GM18502 (cell line): ENCODE measurements at regions not wholly inside any gene's neighbourhood (a gene's known extent, or its start where the extent isn't known, plus 50 kb on each side); places are given as distances from the start of the nearest gene placed in this dataset.

Experiments
- ATAC-seq: cut with Tn5 transposase; IDR thresholded peaks from one replicate; pipeline ENCODE4 v1.9.1; 2021; ENCODE audit warnings: mild to moderate bottlenecking; ENCODE audit not compliant: unreplicated experiment, poor library complexity

- no peak for ATAC-seq
Measured at GRCh38 chr7:88449410-88449809, 142.7 kb upstream of the STEAP4 start.

GRCh38 chr7:88442413-88442812 lies 135.7 kb upstream of the STEAP4 start:
- no peak for ATAC-seq

GRCh38 chr7:88437132-88437531 lies 130.4 kb upstream of the STEAP4 start:
- ATAC-seq = peak; percentile 72

GRCh38 chr7:88432301-88432700 lies 125.6 kb upstream of the STEAP4 start:
- ATAC-seq = no peak

- ATAC-seq = no peak
Measured at GRCh38 chr7:88431882-88432281, 125.2 kb upstream of the STEAP4 start.

- no peak for ATAC-seq
Measured at GRCh38 chr7:88429382-88429781, 122.7 kb upstream of the STEAP4 start.

- no peak for ATAC-seq
Measured at GRCh38 chr7:88402529-88402928, 95.8 kb upstream of the STEAP4 start.

GRCh38 chr7:88401009-88401623 lies 94.4 kb upstream of the STEAP4 start:
- ATAC-seq = peak; percentile 50

GRCh38 chr7:88399696-88400240 lies 93.1 kb upstream of the STEAP4 start:
- no peak for ATAC-seq

- ATAC-seq = no peak
Measured at GRCh38 chr7:88399036-88399435, 92.3 kb upstream of the STEAP4 start.

GRCh38 chr7:88398459-88398858 lies 91.8 kb upstream of the STEAP4 start:
- ATAC-seq = no peak

- peak; percentile 37 for ATAC-seq
Measured at GRCh38 chr7:88396948-88397322, 90.2 kb upstream of the STEAP4 start.

GRCh38 chr7:88396295-88396947 lies 89.7 kb upstream of the STEAP4 start:
- peak; percentile 88 for ATAC-seq

GRCh38 chr7:88395715-88396114 lies 89.0 kb upstream of the STEAP4 start:
- ATAC-seq = no peak

GRCh38 chr7:88391247-88391646 lies 84.6 kb upstream of the STEAP4 start:
- ATAC-seq = no peak

GRCh38 chr7:88387368-88387767 lies 80.7 kb upstream of the STEAP4 start:
- ATAC-seq = no peak

- ATAC-seq = no peak
Measured at GRCh38 chr7:88386665-88387156, 80.0 kb upstream of the STEAP4 start.

GRCh38 chr7:88377434-88377833 lies 70.7 kb upstream of the STEAP4 start:
- ATAC-seq = no peak

- ATAC-seq = no peak
Measured at GRCh38 chr7:88368686-88369085, 62.0 kb upstream of the STEAP4 start.

- no peak for ATAC-seq
Measured at GRCh38 chr7:88366845-88367244, 60.2 kb upstream of the STEAP4 start.

- ATAC-seq = no peak
Measured at GRCh38 chr7:88363869-88364268, 57.2 kb upstream of the STEAP4 start.

GRCh38 chr7:88363249-88363648 lies 56.6 kb upstream of the STEAP4 start:
- no peak for ATAC-seq
